Mesendoderm (in vitro differentiated cells): ENCODE measurements at regions not wholly inside any gene's neighbourhood (a gene's known extent, or its start where the extent isn't known, plus 50 kb on each side); places are given as distances from the start of the nearest gene placed in this dataset.

Source experiments
- DNase-seq: peaks from one replicate; pipeline ENCODE4 v3.0.0; 2013
- H2AK5ac ChIP-seq: 2 replicates; pipeline ENCODE4 v1.6.1; 2013; ENCODE audit warnings: low read length, inconsistent platforms
- H2BK120ac ChIP-seq: 2 replicates; pipeline ENCODE4 v1.6.1; 2013; ENCODE audit warnings: low read depth, mild to moderate bottlenecking, low read length, moderate library complexity, mixed read lengths
- H2BK15ac ChIP-seq: replicated peaks from 2 replicates; pipeline ENCODE4 v1.6.1; 2013; ENCODE audit warnings: low read depth, mild to moderate bottlenecking, moderate library complexity
- H2BK5ac ChIP-seq: 2 replicates; pipeline ENCODE4 v1.6.1; 2013; ENCODE audit warnings: low read length, inconsistent platforms
- H3K18ac ChIP-seq: 2 replicates; pipeline ENCODE4 v1.6.1; 2013; ENCODE audit warnings: mild to moderate bottlenecking, low read length, mixed read lengths
- H3K23ac ChIP-seq: one replicate; pipeline ENCODE4 v1.6.1; 2013; ENCODE audit warnings: low read length
- H3K27ac ChIP-seq: 2 replicates; pipeline ENCODE4 v1.5.1; 2013; ENCODE audit warnings: low read depth, mild to moderate bottlenecking, inconsistent platforms, low read length, moderate library complexity
- H3K27me3 ChIP-seq: 2 replicates; pipeline ENCODE4 v1.6.1; 2013; ENCODE audit warnings: low read length, control low read depth, mild to moderate bottlenecking, inconsistent platforms; ENCODE audit not compliant: insufficient read depth, poor library complexity
- H3K36me3 ChIP-seq: 2 replicates; pipeline ENCODE4 v1.6.1; 2013; ENCODE audit warnings: low read length, inconsistent platforms; ENCODE audit not compliant: control insufficient read depth, insufficient read depth
- H3K4ac ChIP-seq: one replicate; pipeline ENCODE4 v1.6.1; 2013; ENCODE audit warnings: low read depth, mild to moderate bottlenecking, low read length, moderate library complexity
- H3K4me1 ChIP-seq: 2 replicates; pipeline ENCODE4 v1.6.1; 2013; ENCODE audit warnings: low read depth, low read length, inconsistent platforms; ENCODE audit not compliant: control insufficient read depth
- H3K4me2 ChIP-seq: 2 replicates; pipeline ENCODE4 v1.6.1; 2013; ENCODE audit warnings: low read length
- H3K4me3 ChIP-seq: 2 replicates; pipeline ENCODE4 v1.5.1; 2013; ENCODE audit warnings: mild to moderate bottlenecking, low read length
- H3K56ac ChIP-seq: one replicate; pipeline ENCODE4 v1.6.1; 2013; ENCODE audit warnings: low read length
- H3K79me1 ChIP-seq: 2 replicates; pipeline ENCODE4 v1.6.1; 2013; ENCODE audit warnings: low read length, inconsistent platforms
- H3K79me2 ChIP-seq: 2 replicates; pipeline ENCODE4 v1.6.1; 2013; ENCODE audit warnings: mild to moderate bottlenecking, low read length; ENCODE audit not compliant: control insufficient read depth, insufficient read depth
- H3K9ac ChIP-seq: 2 replicates; pipeline ENCODE4 v1.6.1; 2013; ENCODE audit warnings: low read length, inconsistent platforms
- H4K5ac ChIP-seq: one replicate; pipeline ENCODE4 v1.6.1; 2013; ENCODE audit warnings: low read length
- H4K8ac ChIP-seq: one replicate; pipeline ENCODE4 v1.6.1; 2013; ENCODE audit warnings: low read depth, mild to moderate bottlenecking, control low read depth, low read length, moderate library complexity
- WGBS: extraction: QIAGEN DNeasy Blood & Tissue Kit; methylation state at CpG from one replicate; pipeline ENCODE4 v1.1.7; 2013; ENCODE audit warnings: low lambda C conversion rate, missing lambda C conversion rate; ENCODE audit not compliant: insufficient coverage; ENCODE audit errors: extremely low coverage; 5-methylcytosine and 5-hydroxymethylcytosine counted together

GRCh38 chr20:57902473-57902872 lies 192.7 kb upstream of the PMEPA1 start:
- Histone ChIP-seq H3K4me2 (no peak overlapping the region), H3K56ac (no peak overlapping the region), H3K4ac (no peak overlapping the region), H4K5ac (no peak overlapping the region), H2AK5ac (no peak overlapping the region), H3K79me1 (no peaks in the 10 kb centered on the region), H3K23ac (no peak overlapping the region), H3K79me2 (no peaks in the 10 kb centered on the region), H3K4me1 (peaks cover 5% of the 10 kb centered on the region), H4K8ac (no peak overlapping the region), H3K4me3 (no peak overlapping the region), H3K18ac (no peak overlapping the region), H3K27me3 (no peaks in the 10 kb centered on the region), H2BK15ac (no peak overlapping the region), H2BK5ac (no peak overlapping the region), H2BK120ac (no peak overlapping the region), H3K36me3 (no peaks in the 10 kb centered on the region), H3K9ac (no peak overlapping the region), H3K27ac (no peak overlapping the region)
- WGBS: no CpG with 5 or more reads among the region's 1 CpG
- DNase-seq: no peak

GRCh38 chr20:57901526-57901925 lies 191.7 kb upstream of the PMEPA1 start:
- no peak overlapping the region for H3K4me3 ChIP-seq
- H3K79me1 ChIP-seq: no peaks in the 10 kb centered on the region
- no peak overlapping the region for H4K8ac ChIP-seq
- no peak overlapping the region for H3K56ac ChIP-seq
- no peak overlapping the region for H2BK5ac ChIP-seq
- WGBS: no CpG with 5 or more reads among the region's 4 CpGs
- H3K79me2 ChIP-seq: no peaks in the 10 kb centered on the region
- no peaks in the 10 kb centered on the region for H3K36me3 ChIP-seq
- H3K23ac ChIP-seq: no peak overlapping the region
- H2BK120ac ChIP-seq: no peak overlapping the region
- peaks cover 5% of the 10 kb centered on the region for H3K4me1 ChIP-seq
- no peak overlapping the region for H3K9ac ChIP-seq
- no peak overlapping the region for H2AK5ac ChIP-seq
- no peak overlapping the region for H3K4me2 ChIP-seq
- no peak overlapping the region for H3K4ac ChIP-seq
- no peak overlapping the region for H3K27ac ChIP-seq
- no peak overlapping the region for H2BK15ac ChIP-seq
- H3K27me3 ChIP-seq: no peaks in the 10 kb centered on the region
- no peak overlapping the region for H4K5ac ChIP-seq
- DNase-seq: no peak
- H3K18ac ChIP-seq: no peak overlapping the region

- no peaks in the 10 kb centered on the region for H3K79me1 ChIP-seq
- H2AK5ac ChIP-seq: no peak overlapping the region
- peak; percentile 67 for DNase-seq
Observed at GRCh38 chr20:57900226-57900905, 190.6 kb upstream of the PMEPA1 start.

GRCh38 chr20:57899554-57899953 lies 189.7 kb upstream of the PMEPA1 start:
- no peaks in the 10 kb centered on the region for H3K27me3 ChIP-seq
- H3K79me2 ChIP-seq: no peaks in the 10 kb centered on the region
- H3K18ac ChIP-seq: no peak overlapping the region
- no peak overlapping the region for H2AK5ac ChIP-seq
- no peaks in the 10 kb centered on the region for H3K79me1 ChIP-seq
- no peak overlapping the region for H4K8ac ChIP-seq
- no peak overlapping the region for H4K5ac ChIP-seq
- H3K4ac ChIP-seq: no peak overlapping the region
- H3K23ac ChIP-seq: no peak overlapping the region
- WGBS: no CpG with 5 or more reads among the region's 7 CpGs
- no peak overlapping the region for H2BK5ac ChIP-seq
- H3K4me2 ChIP-seq: no peak overlapping the region
- H3K56ac ChIP-seq: no peak overlapping the region
- H3K9ac ChIP-seq: no peak overlapping the region
- no peak for DNase-seq
- H2BK120ac ChIP-seq: no peak overlapping the region
- H3K4me3 ChIP-seq: no peak overlapping the region
- no peak overlapping the region for H2BK15ac ChIP-seq
- no peaks in the 10 kb centered on the region for H3K36me3 ChIP-seq
- no peak overlapping the region for H3K27ac ChIP-seq
- peaks cover 5% of the 10 kb centered on the region for H3K4me1 ChIP-seq

More at GRCh38 chr20:57900226-57900905, 190.6 kb upstream of the PMEPA1 start:
- no peak overlapping the region for H4K8ac ChIP-seq
- no peak overlapping the region for H2BK120ac ChIP-seq
- no peaks in the 10 kb centered on the region for H3K36me3 ChIP-seq
- peaks cover 5% of the 10 kb centered on the region for H3K4me1 ChIP-seq
- no peak overlapping the region for H4K5ac ChIP-seq
- no peaks in the 10 kb centered on the region for H3K79me2 ChIP-seq
- H3K23ac ChIP-seq: no peak overlapping the region
- no peak overlapping the region for H2BK15ac ChIP-seq
- H3K27me3 ChIP-seq: no peaks in the 10 kb centered on the region
- H2BK5ac ChIP-seq: peak overlapping the region; percentile 35
- H3K4me2 ChIP-seq: no peak overlapping the region
- no peak overlapping the region for H3K4ac ChIP-seq
- no peak overlapping the region for H3K4me3 ChIP-seq
- H3K56ac ChIP-seq: peak overlapping the region; percentile 72
- no peak overlapping the region for H3K27ac ChIP-seq
- no peak overlapping the region for H3K9ac ChIP-seq
- no CpG with 5 or more reads among the region's 9 CpGs for WGBS
- H3K18ac ChIP-seq: no peak overlapping the region

- no peak overlapping the region for H4K8ac ChIP-seq
- H3K18ac ChIP-seq: no peak overlapping the region
- no peak overlapping the region for H2BK15ac ChIP-seq
- H3K4ac ChIP-seq: no peak overlapping the region
- no peak overlapping the region for H2BK5ac ChIP-seq
- no peaks in the 10 kb centered on the region for H3K36me3 ChIP-seq
- no peak overlapping the region for H3K27ac ChIP-seq
- no peak overlapping the region for H3K4me2 ChIP-seq
- no peak overlapping the region for H3K9ac ChIP-seq
- DNase-seq: no peak
- no peaks in the 10 kb centered on the region for H3K27me3 ChIP-seq
- H2AK5ac ChIP-seq: no peak overlapping the region
- H2BK120ac ChIP-seq: no peak overlapping the region
- no peak overlapping the region for H3K4me3 ChIP-seq
- no peak overlapping the region for H4K5ac ChIP-seq
- H3K79me1 ChIP-seq: no peaks in the 10 kb centered on the region
- WGBS: no CpG with 5 or more reads among the region's 4 CpGs
- H3K56ac ChIP-seq: no peak overlapping the region
- H3K79me2 ChIP-seq: no peaks in the 10 kb centered on the region
- no peak overlapping the region for H3K23ac ChIP-seq
- peaks cover 5% of the 10 kb centered on the region for H3K4me1 ChIP-seq
Observed at GRCh38 chr20:57898332-57898731, 188.5 kb upstream of the PMEPA1 start.

- Histone ChIP-seq H3K27ac (no peak overlapping the region), H3K4ac (no peak overlapping the region), H3K23ac (no peak overlapping the region), H3K79me2 (no peaks in the 10 kb centered on the region), H3K9ac (no peak overlapping the region), H3K18ac (no peak overlapping the region), H3K79me1 (no peaks in the 10 kb centered on the region), H4K5ac (no peak overlapping the region), H3K27me3 (no peaks in the 10 kb centered on the region), H3K4me1 (peaks cover 5% of the 10 kb centered on the region), H2BK120ac (no peak overlapping the region), H3K4me2 (no peak overlapping the region), H4K8ac (no peak overlapping the region), H3K56ac (no peak overlapping the region), H3K36me3 (no peaks in the 10 kb centered on the region), H2BK5ac (no peak overlapping the region), H2AK5ac (no peak overlapping the region), H2BK15ac (no peak overlapping the region), H3K4me3 (no peak overlapping the region)
- WGBS: no CpG with 5 or more reads among the region's 4 CpGs
- DNase-seq: no peak
Observed at GRCh38 chr20:57897891-57898290, 188.1 kb upstream of the PMEPA1 start.
